ENCODE measurements at regions not wholly inside any gene's neighbourhood (a gene's known extent, or its start where the extent isn't known, plus 50 kb on each side); places are given as distances from the start of the nearest gene placed in this dataset.

DNA sequence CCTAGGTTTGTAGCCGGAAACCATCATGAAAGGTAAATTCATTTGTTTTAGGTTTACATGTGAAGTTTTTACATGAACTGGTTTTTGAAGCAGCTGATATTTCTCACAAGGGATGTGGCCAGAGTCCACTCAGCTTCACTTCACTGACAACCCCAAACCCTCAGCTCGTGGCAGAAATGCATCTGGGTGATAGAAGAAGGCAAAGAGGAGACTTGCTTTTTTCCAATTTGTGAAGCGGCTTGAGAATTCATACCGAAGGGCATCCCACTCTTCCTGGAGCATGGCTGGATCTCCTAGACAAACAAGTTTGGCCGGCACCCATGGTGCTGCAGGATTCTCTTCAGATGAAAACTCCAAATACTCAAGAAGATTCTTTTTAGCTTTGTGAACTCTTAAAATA is 392.8 kb upstream of the CNR1 start:
- 76 to 81% methylated on average over 5 of the region's 5 CpGs for WGBS, 2 donors
- no peak for TF ChIP-seq POLR2A (IDR thresholded peaks at IDR 0.05)
- TF ChIP-seq, protein P1, sequence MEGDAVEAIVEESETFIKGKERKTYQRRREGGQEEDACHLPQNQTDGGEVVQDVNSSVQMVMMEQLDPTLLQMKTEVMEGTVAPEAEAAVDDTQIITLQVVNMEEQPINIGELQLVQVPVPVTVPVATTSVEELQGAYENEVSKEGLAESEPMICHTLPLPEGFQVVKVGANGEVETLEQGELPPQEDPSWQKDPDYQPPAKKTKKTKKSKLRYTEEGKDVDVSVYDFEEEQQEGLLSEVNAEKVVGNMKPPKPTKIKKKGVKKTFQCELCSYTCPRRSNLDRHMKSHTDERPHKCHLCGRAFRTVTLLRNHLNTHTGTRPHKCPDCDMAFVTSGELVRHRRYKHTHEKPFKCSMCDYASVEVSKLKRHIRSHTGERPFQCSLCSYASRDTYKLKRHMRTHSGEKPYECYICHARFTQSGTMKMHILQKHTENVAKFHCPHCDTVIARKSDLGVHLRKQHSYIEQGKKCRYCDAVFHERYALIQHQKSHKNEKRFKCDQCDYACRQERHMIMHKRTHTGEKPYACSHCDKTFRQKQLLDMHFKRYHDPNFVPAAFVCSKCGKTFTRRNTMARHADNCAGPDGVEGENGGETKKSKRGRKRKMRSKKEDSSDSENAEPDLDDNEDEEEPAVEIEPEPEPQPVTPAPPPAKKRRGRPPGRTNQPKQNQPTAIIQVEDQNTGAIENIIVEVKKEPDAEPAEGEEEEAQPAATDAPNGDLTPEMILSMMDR (IDR thresholded peaks at IDR 0.05): no peak
- Histone ChIP-seq H3K4me1 (peaks cover 0 to 11% (median 3%) of the 10 kb centered on the region in 3 donors), H3K9me3 (no peaks in the 10 kb centered on the region), H3K36me3 (no peaks in the 10 kb centered on the region), H3K27ac (no peak overlapping the region), H3K27me3 (no peaks in the 10 kb centered on the region), H3K4me3 (no peak overlapping the region)
- DNase-seq: no peak
- intact Hi-C loops (cut with DNase I): no loop called here

DNA sequence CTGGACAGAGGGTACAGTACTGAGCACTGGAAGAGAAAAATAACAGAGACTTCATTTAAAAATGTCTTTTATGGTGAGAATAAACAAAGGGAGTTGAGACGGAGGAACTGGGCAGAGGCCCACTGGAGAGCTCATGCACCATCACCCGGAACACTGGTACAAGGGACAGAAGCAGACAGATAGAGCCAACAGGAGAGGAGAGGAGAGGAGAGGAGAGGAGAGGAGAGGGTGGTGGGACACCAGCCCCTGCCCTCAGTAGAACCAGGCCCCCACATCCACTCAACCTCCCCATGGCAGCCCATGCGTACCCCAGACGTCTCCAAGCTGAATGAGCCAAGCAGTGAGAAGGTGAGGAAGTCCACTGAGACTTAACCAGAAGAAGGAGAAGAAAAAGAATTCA is 390.5 kb upstream of the CNR1 start:
- no peak overlapping the region for H3K4me3 ChIP-seq
- intact Hi-C loops (cut with DNase I): no loop called here
- WGBS, 2 donors: 27 to 31% methylated on average over 3 of the region's 4 CpGs
- DNase-seq: no peak
- no peaks in the 10 kb centered on the region for H3K27me3 ChIP-seq
- no peaks in the 10 kb centered on the region for H3K9me3 ChIP-seq
- TF ChIP-seq, protein P1 (IDR thresholded peaks at IDR 0.05): no peak
- TF ChIP-seq POLR2A (IDR thresholded peaks at IDR 0.05): no peak
- peaks cover 0 to 6% (median 0%) of the 10 kb centered on the region in 3 donors for H3K4me1 ChIP-seq
- H3K36me3 ChIP-seq: no peaks in the 10 kb centered on the region
- no peak overlapping the region for H3K27ac ChIP-seq

DNA sequence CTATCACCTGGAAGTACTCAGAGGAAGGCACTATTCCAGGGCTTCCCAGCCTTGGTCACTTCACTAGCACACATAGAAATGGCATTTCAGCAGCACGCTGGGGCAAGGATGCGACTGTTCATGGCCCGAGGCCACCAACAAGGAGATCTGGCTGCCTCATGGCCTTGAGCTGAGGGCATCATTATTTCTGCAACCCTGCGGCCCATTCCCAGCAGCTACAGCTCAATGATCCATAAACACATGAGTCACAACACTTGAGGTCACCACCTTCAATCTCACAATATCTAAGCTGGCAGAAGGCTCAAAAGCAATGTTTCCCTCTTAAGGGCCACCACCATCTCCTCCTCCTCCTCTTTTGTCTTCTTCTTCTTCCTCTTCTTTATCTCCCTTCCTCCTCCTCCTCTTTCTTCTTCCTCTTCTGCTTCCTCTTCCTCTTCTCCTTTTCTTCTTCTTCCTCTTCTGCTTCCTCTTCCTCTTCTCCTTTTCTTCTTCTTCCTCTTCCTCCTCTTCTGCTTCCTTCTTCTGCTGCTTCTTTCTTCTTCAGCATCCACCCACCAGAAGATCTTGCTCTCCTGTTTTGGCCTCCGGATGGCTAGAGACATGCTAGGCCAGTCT is 382.9 kb upstream of the CNR1 start:
- H3K27ac ChIP-seq: no peak overlapping the region
- H3K27me3 ChIP-seq: no peaks in the 10 kb centered on the region
- no peaks in the 10 kb centered on the region for H3K4me1 ChIP-seq
- TF ChIP-seq, protein P1 (IDR thresholded peaks at IDR 0.05): no peak
- no peak for TF ChIP-seq POLR2A (IDR thresholded peaks at IDR 0.05)
- intact Hi-C loops (cut with DNase I): no loop called here
- H3K9me3 ChIP-seq: no peaks in the 10 kb centered on the region
- WGBS, 2 donors: 81 to 90% methylated on average over 2 to 5 of the region's 5 CpGs
- H3K36me3 ChIP-seq: no peaks in the 10 kb centered on the region
- no peak overlapping the region for H3K4me3 ChIP-seq
- no peak for DNase-seq

DNA sequence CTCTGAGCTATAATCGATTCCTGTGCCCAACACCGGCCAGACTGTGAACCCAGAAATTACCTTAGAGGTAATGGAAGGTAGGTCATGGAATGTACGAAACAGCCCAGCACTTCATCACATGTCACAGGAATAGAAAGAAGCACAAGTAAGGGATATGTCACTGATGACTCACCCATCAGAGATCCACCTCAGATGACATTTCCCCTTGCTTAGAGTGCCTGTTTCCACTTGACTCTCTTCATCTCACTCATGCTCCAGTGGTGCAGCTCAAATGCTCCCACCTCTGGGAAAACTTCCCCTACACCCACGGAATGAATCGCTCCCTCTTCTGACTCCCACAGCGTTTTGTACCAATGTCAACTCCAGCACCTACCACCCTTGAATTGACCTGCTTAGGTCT is 381.6 kb upstream of the CNR1 start:
- no peaks in the 10 kb centered on the region for H3K4me1 ChIP-seq
- H3K36me3 ChIP-seq: no peaks in the 10 kb centered on the region
- H3K27me3 ChIP-seq: no peaks in the 10 kb centered on the region
- WGBS, 2 donors: 73 to 79% methylated on average over 6 of the region's 6 CpGs
- intact Hi-C loops (cut with DNase I): no loop called here
- DNase-seq: no peak
- no peak overlapping the region for H3K27ac ChIP-seq
- TF ChIP-seq POLR2A (IDR thresholded peaks at IDR 0.05): no peak
- no peak overlapping the region for H3K4me3 ChIP-seq
- H3K9me3 ChIP-seq: no peaks in the 10 kb centered on the region

DNA sequence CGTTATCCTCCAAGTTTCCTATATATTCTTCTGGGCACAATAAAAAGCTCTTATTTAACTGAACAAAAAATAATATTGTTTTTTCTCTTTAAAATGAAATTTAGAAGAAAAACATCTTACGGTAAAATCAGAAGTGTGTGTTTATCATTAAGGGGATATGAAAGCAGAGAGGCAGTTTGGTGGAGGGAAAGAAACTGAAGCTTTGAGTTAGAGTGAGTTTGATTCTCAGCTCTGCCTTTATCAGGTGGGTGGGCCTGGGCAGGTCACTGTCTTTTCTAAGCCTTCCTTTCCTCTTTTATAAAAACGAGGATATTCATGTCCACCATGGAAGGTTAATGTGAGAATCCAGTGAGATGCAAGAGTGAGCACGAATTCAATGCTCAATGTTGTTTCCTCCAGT is 379.8 kb upstream of the CNR1 start:
- H3K9me3 ChIP-seq: no peaks in the 10 kb centered on the region
- no peak overlapping the region for H3K4me3 ChIP-seq
- H3K36me3 ChIP-seq: no peaks in the 10 kb centered on the region
- no peak for TF ChIP-seq POLR2A (IDR thresholded peaks at IDR 0.05)
- TF ChIP-seq, protein P1 (IDR thresholded peaks at IDR 0.05): no peak
- DNase-seq: no peak
- 48 to 49% methylated on average over 4 of the region's 4 CpGs for WGBS, 2 donors
- H3K27ac ChIP-seq: no peak overlapping the region
- intact Hi-C loops (cut with DNase I): no loop called here
- H3K27me3 ChIP-seq: no peaks in the 10 kb centered on the region
- no peaks in the 10 kb centered on the region for H3K4me1 ChIP-seq
